WTC11 (cell line): ENCODE measurements at regions not wholly inside any gene's neighbourhood (a gene's known extent, or its start where the extent isn't known, plus 50 kb on each side); places are given as distances from the start of the nearest gene placed in this dataset.

ENCODE experiments used
- MYBL2 ChIP-seq: sonication (generic); formaldehyde crosslinking; IDR thresholded peaks from 2 replicates; pipeline ENCODE4 v1.8.1; 2023; ENCODE audit warnings: mild to moderate bottlenecking, moderate library complexity, missing genetic modification reagents
- RELA ChIP-seq: sonication (generic); formaldehyde crosslinking; IDR thresholded peaks from 2 replicates; pipeline ENCODE4 v1.8.1; 2022; ENCODE audit warnings: missing genetic modification reagents, mild to moderate bottlenecking, borderline replicate concordance
- ZBTB21 ChIP-seq: sonication (generic); formaldehyde crosslinking; IDR thresholded peaks from 2 replicates; pipeline ENCODE4 v1.8.1; 2023; ENCODE audit warnings: mild to moderate bottlenecking, missing genetic modification reagents, borderline replicate concordance

DNA sequence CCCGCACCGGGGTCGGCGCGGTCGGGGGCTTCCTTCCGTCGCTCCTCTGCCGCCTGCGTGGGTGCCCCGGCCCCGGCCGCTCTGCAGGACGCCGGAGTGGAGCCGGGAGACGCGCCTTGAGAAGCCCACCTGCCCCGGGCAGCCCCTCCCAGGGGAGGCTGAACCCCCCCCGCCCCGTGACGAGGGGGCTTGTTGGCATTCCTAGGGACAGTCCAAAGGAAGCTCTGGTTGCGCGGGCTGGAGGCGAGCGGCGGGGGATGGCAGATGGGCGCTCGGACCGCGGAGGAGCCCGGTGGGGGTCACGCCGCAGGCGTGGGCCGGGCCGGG, 133.5 kb upstream of the MGAT5 start:
- TF ChIP-seq MYBL2 (CRISPR knock-in tag): no peak
- no peak for TF ChIP-seq ZBTB21 (CRISPR knock-in tag)
- TF ChIP-seq RELA (CRISPR knock-in tag): no peak
